Muscle layer of duodenum (tissue), 2 donors: ENCODE measurements at regions not wholly inside any gene's neighbourhood (a gene's known extent, or its start where the extent isn't known, plus 50 kb on each side); places are given as distances from the start of the nearest gene placed in this dataset.

Experiments used
- H3K27ac ChIP-seq: one replicate; pipeline ENCODE4 v1.7.0; 2013; ENCODE audit warnings: mild to moderate bottlenecking, low read length
- H3K27me3 ChIP-seq: one replicate; pipeline ENCODE4 v1.7.0; 2013; ENCODE audit warnings: low read depth, mild to moderate bottlenecking, control low read depth, low read length
- H3K36me3 ChIP-seq, 2 donors: one replicate each; pipeline ENCODE4 v1.7.0; 2013; ENCODE audit warnings: low read length in 2 of 2, control low read depth in 1 of 2, mild to moderate bottlenecking in 1 of 2; ENCODE audit not compliant: insufficient read depth in 2 of 2, control insufficient read depth in 1 of 2
- H3K4me1 ChIP-seq, 2 donors: one replicate each; pipeline ENCODE4 v1.7.0; 2013; ENCODE audit warnings: low read length in 2 of 2, mild to moderate bottlenecking in 2 of 2, control low read depth in 1 of 2, moderate library complexity in 1 of 2; ENCODE audit not compliant: insufficient read depth in 2 of 2, control insufficient read depth in 1 of 2
- H3K4me3 ChIP-seq, 2 donors: one replicate each; pipeline ENCODE4 v1.7.0; 2013; ENCODE audit warnings: low read length in 2 of 2, low read depth in 1 of 2, mild to moderate bottlenecking in 1 of 2
- H3K9me3 ChIP-seq, 2 donors: one replicate each; pipeline ENCODE4 v1.7.0; 2013; ENCODE audit warnings: low read length in 2 of 2, control low read depth in 1 of 2, mild to moderate bottlenecking in 1 of 2; ENCODE audit not compliant: control insufficient read depth in 1 of 2
- donor health status: healthy.

GRCh38 chr3:84140631-84141030 is 818.2 kb upstream of the CADM2 start:
- Histone ChIP-seq H3K4me3 (no peak overlapping the region), H3K27ac (no peak overlapping the region), H3K36me3 (no peaks in the 10 kb centered on the region), H3K9me3 (peaks cover 0 to 2% of the 10 kb centered on the region in 2 donors), H3K27me3 (no peaks in the 10 kb centered on the region), H3K4me1 (no peaks in the 10 kb centered on the region)

DNA sequence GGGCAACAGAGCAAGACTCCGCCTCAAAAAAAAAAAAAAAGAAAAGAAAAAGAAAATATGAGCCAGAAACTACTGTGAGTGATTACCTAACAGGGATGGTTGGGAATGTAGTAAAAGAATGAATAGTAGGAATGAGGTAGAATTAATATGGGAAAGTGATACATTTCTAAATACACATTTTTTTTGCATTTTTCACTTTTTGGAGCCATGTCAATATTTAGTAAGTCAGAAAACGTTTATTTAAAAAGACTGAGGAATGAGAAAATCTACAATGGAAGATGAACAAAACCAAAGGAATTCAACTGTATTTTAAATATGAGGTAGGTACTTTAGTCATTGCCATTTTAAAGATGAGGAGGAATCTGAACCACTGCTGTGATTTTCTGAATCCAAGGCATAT is 817.2 kb upstream of the CADM2 start:
- H3K27me3 ChIP-seq = no peaks in the 10 kb centered on the region
- H3K4me1 ChIP-seq = no peaks in the 10 kb centered on the region
- H3K4me3 ChIP-seq = no peak overlapping the region
- no peaks in the 10 kb centered on the region for H3K36me3 ChIP-seq
- H3K27ac ChIP-seq = no peak overlapping the region
- H3K9me3 ChIP-seq = peaks cover 0 to 2% of the 10 kb centered on the region in 2 donors

- H3K4me1 ChIP-seq = no peaks in the 10 kb centered on the region
- H3K9me3 ChIP-seq = no peaks in the 10 kb centered on the region
- H3K27me3 ChIP-seq = no peaks in the 10 kb centered on the region
- H3K36me3 ChIP-seq = no peaks in the 10 kb centered on the region
- H3K4me3 ChIP-seq = no peak overlapping the region
- no peak overlapping the region for H3K27ac ChIP-seq
Observed at GRCh38 chr3:84165328-84165727, 793.5 kb upstream of the CADM2 start.

DNA sequence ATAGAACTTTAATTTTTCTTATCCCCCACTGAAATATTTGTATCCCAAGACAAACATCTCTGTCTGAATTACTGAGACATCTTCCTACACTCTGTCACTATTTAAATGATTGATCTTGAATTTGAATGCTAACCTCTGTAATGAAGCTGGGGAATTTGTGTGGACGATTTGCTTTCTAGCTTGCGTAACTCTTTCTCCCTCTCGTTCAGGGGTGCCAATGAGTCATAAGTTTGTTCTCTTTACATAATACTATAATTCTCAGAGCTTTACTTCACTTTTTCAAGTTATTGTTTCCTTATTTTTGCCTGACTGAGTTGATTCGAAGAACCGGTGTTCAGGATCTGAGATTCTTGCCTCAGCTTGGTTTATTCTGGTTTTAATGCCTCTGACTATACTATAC is 783.3 kb upstream of the CADM2 start:
- no peak overlapping the region for H3K27ac ChIP-seq
- H3K4me1 ChIP-seq = no peaks in the 10 kb centered on the region
- no peaks in the 10 kb centered on the region for H3K36me3 ChIP-seq
- H3K27me3 ChIP-seq = no peaks in the 10 kb centered on the region
- peaks cover 0 to 12% of the 10 kb centered on the region in 2 donors for H3K9me3 ChIP-seq
- no peak overlapping the region for H3K4me3 ChIP-seq

DNA sequence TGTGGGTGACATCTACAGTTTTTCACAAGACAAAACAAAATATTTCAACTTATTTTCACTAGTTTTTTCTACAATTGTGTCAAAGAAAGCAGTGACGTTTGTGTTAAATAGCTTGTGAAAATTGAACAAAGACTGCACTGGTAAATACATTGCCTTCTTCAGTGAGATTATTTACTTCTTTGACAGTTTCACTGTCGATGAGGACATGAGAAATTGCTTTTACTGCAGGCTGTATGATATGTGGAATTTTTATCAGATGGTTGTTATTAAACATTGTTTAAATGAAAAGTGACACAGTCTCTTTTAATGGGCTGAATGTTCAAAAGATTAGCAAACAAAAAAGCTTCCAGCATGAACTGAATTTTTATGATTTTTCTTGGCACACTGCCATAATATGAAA is 773.9 kb upstream of the CADM2 start:
- Histone ChIP-seq H3K9me3 (no peaks in the 10 kb centered on the region), H3K4me1 (no peaks in the 10 kb centered on the region), H3K4me3 (no peak overlapping the region), H3K36me3 (no peaks in the 10 kb centered on the region), H3K27me3 (no peaks in the 10 kb centered on the region), H3K27ac (no peak overlapping the region)

- H3K4me1 ChIP-seq = no peaks in the 10 kb centered on the region
- H3K36me3 ChIP-seq = no peaks in the 10 kb centered on the region
- no peak overlapping the region for H3K4me3 ChIP-seq
- H3K27me3 ChIP-seq = no peaks in the 10 kb centered on the region
- peaks cover 0 to 10% of the 10 kb centered on the region in 2 donors for H3K9me3 ChIP-seq
- H3K27ac ChIP-seq = no peak overlapping the region
Observed at GRCh38 chr3:84194029-84194428, 764.8 kb upstream of the CADM2 start.

DNA sequence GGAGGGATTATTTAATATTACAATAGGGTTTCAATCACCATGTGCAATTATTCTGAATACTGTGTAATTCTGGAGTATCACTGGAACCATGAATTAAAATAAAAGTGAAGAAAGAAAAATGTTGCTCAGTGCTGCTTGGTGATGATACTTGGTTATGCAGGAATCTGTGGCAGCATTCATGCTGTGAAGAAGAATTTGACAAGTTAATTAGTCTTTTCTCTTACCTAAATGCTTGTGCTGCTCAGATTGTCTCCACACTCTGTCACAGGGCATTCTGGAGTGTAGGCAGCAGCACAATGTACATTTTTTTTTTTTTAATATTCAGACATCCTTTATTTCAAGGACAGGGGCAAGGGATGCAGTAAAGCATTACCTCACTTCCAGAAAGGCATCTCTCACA is 749.3 kb upstream of the CADM2 start:
- H3K27me3 ChIP-seq = no peaks in the 10 kb centered on the region
- no peak overlapping the region for H3K27ac ChIP-seq
- no peaks in the 10 kb centered on the region for H3K4me1 ChIP-seq

DNA sequence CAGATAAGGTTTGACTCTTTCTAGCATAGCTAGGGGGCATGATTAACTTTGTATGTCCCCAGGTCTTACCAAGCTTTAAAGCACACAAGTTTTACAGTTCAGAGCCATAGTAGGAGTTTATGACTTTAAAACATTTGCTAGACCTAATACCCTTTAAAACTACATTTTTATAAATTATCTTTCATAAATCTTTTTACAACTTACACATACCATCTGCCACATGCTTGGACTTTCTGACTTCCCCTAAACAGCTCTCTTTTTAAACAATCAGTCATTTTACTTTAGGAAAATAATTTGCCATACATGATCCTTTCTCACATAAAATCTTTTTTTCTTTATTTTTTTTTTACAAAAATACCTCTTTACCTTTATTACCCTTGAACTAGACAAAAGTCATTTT is 735.3 kb upstream of the CADM2 start:
- H3K4me3 ChIP-seq = no peak overlapping the region
- no peaks in the 10 kb centered on the region for H3K36me3 ChIP-seq
- no peaks in the 10 kb centered on the region for H3K4me1 ChIP-seq
- no peak overlapping the region for H3K27ac ChIP-seq
- no peaks in the 10 kb centered on the region for H3K27me3 ChIP-seq
- H3K9me3 ChIP-seq = peaks cover 0 to 14% of the 10 kb centered on the region in 2 donors

More for the DNA sequence above, 749.3 kb upstream of the CADM2 start:
- H3K36me3 ChIP-seq = no peaks in the 10 kb centered on the region
- peaks cover 0 to 3% of the 10 kb centered on the region in 2 donors for H3K9me3 ChIP-seq
- H3K4me3 ChIP-seq = no peak overlapping the region

- H3K4me3 ChIP-seq = no peak overlapping the region
- H3K27ac ChIP-seq = no peak overlapping the region
- no peaks in the 10 kb centered on the region for H3K36me3 ChIP-seq
- peaks cover 0 to 14% of the 10 kb centered on the region in 2 donors for H3K9me3 ChIP-seq
- no peaks in the 10 kb centered on the region for H3K4me1 ChIP-seq
- H3K27me3 ChIP-seq = no peaks in the 10 kb centered on the region
Observed at GRCh38 chr3:84224262-84224661, 734.5 kb upstream of the CADM2 start.

- H3K4me1 ChIP-seq = no peaks in the 10 kb centered on the region
- no peak overlapping the region for H3K27ac ChIP-seq
Observed at GRCh38 chr3:84236261-84236660, 722.5 kb upstream of the CADM2 start.

DNA sequence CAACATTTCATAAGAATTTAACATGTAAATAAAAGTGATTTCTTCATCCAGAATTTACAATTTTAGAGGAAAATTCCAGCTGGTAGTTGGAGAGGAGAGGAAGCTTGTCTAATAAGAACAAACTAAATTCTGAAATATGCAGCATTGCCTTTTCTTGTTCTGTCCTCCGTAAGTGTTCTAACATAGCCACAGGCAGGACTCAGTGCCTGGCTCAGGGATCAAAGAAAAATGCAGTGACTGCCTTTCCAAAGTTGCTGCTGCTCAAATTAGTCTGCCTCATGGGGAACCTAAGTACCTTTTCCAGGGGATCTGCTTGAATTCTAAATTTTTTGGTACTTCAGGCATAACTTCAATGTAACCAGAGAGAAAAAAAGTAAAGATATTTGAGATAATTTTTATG is 713.0 kb upstream of the CADM2 start:
- H3K4me1 ChIP-seq = no peaks in the 10 kb centered on the region
- peaks cover 0 to 6% of the 10 kb centered on the region in 2 donors for H3K9me3 ChIP-seq
- no peak overlapping the region for H3K27ac ChIP-seq
- no peaks in the 10 kb centered on the region for H3K36me3 ChIP-seq
- H3K27me3 ChIP-seq = no peaks in the 10 kb centered on the region
- H3K4me3 ChIP-seq = no peak overlapping the region

More at GRCh38 chr3:84236261-84236660, 722.5 kb upstream of the CADM2 start:
- Histone ChIP-seq H3K9me3 (peaks cover 0 to 7% of the 10 kb centered on the region in 2 donors), H3K36me3 (no peaks in the 10 kb centered on the region), H3K4me3 (no peak overlapping the region), H3K27me3 (no peaks in the 10 kb centered on the region)

- no peaks in the 10 kb centered on the region for H3K27me3 ChIP-seq
- H3K4me3 ChIP-seq = no peak overlapping the region
- no peak overlapping the region for H3K27ac ChIP-seq
- H3K4me1 ChIP-seq = no peaks in the 10 kb centered on the region
- H3K36me3 ChIP-seq = no peaks in the 10 kb centered on the region
- no peaks in the 10 kb centered on the region for H3K9me3 ChIP-seq
Observed at GRCh38 chr3:84260596-84260995, 698.2 kb upstream of the CADM2 start.
